ENCODE measurements at regions not wholly inside any gene's neighbourhood (a gene's known extent, or its start where the extent isn't known, plus 50 kb on each side); places are given as distances from the start of the nearest gene placed in this dataset.

- DNase-seq, result no peak
Measured at GRCh38 chr9:12934545-12935272, 159.9 kb downstream of the LURAP1L start.

GRCh38 chr9:12935714-12936113, 160.9 kb downstream of the LURAP1L start:
- no peak for DNase-seq

GRCh38 chr9:12954441-12954840, 179.6 kb downstream of the LURAP1L start:
- DNase-seq, result no peak

DNA sequence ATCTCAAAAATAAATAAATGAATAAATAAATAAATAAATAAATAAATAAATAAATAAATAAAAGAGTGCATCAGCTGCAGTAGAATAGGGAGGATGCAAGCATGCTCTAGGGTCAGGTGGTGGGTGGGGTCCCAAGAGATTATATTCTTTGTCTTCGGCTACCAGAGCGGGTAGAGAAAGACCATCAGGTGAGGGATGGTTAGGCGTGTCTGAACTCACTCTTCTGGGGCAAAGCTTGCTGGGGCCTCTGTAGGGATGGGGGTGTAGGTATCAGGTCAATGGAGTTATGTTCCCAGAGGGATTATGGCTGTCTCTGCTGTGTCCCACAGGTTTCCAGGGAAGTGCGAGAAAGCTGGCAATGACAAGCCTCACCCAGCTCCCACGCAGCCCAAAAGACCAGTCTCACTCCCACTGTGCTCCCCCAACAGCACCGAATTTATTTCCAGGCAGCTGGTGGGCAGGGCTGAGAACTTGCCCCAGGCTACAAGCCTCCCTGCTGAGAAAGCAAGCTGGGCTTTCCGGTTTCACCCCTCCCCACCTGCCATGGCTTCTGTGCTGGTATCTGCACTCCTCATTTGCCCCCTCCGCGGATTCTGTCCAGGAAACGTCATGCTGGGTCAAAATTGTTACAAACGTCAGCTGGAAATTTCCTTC, 180.8 kb downstream of the LURAP1L start:
- no peak for DNase-seq

DNA sequence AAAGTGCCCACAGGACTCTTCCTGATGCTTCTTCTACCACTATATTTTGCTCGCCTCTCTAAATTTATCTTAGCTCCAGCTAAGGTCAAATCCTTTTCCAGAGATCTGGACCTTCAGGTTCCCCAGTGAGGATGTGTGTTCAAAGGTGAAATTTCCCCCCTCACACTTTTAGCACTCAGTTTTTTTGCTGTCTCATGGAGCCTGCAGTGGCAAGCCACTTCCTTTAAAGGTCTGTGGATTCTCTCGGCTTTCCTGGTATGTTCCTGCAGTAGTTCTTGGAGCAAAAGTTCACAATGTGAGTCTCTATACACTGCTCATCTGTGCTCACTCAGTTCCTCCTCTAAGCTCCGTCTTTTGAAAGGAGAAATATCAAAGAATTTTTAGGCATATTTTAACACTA, 181.4 kb downstream of the LURAP1L start:
- no peak for DNase-seq

DNA sequence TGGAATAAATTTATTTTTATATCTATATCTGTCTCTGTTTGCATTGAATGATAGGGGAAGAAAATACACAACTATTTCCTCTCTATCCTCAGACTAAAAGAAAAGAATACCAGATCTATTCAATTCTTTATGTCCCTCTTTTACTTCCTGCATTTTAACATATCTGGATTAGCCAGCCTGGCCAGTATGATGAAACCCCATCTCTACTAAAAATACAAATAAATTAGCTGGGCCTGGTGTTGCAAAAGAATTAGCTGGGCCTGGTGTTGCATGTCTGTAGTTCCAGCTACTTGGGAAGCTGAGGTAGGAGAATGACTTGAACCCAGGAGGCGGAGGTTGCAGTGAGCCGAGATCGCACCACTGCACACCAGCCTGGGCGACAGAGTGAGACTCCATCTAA, 182.0 kb downstream of the LURAP1L start:
- no peak for DNase-seq

- DNase-seq, result no peak
Measured at GRCh38 chr9:12958279-12958678, 183.5 kb downstream of the LURAP1L start.

DNA sequence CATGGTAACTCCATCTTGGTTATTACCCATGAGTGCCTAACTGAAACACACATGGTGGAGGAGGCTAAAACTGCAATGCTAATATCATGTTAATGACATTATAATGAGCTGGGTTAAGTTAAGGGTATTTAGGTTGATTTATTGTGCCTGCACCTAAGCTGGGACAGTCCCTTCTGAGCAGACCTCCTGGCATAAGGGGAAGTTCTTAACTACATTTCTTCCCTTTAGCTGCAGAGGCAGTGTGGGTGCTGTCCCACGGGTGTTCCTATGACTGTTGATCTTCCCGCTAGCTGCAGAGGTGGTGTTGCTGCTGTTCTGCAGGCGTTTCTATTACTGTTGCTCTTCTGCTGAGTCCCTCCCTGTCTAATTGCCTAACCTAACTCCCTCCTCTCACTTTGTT, 183.9 kb downstream of the LURAP1L start:
- DNase-seq, result no peak

GRCh38 chr9:12961276-12961809, 186.5 kb downstream of the LURAP1L start:
- DNase-seq, result no peak

DNA sequence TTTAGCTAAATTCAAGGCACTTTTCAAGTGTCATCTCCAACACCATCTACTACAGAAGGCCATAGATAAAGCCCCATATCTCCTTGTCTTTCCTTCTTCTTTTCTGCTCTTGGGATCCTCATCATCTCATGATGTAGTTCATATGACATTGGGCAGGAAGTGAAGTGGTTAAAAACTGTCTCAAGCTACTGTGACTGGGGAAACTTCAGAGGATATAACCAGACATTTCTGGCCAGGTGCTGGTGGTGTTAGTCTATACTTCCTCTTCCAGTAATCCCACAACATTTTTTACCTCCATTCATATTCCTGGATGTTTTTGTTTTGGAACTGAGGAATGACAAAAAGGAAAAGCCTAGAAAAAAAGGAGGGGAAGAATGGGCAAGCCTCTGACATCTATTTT, 188.7 kb downstream of the LURAP1L start:
- no peak for DNase-seq

GRCh38 chr9:12964271-12964670, 189.5 kb downstream of the LURAP1L start:
- DNase-seq, result no peak

GRCh38 chr9:12965303-12965702, 190.5 kb downstream of the LURAP1L start:
- DNase-seq, result no peak

DNA sequence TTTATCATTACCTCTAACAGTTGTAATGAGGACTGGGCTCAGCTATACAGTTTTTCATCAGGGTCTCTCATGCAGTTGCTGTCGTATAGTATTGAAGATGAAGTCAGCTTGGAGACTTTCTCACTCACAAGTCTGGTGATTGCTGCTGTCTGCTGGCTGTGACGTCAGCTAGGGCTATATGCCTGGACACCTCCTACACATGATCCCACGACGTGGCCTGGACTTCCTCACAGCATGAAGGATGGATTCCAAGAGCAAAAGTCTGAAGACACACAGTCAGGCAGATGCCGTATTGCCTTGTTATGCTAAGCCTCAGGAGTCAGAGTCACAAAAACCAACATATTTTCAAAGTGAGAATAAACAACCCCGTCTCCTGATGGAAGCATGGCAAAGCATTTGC, 193.3 kb downstream of the LURAP1L start:
- no peak for DNase-seq

DNA sequence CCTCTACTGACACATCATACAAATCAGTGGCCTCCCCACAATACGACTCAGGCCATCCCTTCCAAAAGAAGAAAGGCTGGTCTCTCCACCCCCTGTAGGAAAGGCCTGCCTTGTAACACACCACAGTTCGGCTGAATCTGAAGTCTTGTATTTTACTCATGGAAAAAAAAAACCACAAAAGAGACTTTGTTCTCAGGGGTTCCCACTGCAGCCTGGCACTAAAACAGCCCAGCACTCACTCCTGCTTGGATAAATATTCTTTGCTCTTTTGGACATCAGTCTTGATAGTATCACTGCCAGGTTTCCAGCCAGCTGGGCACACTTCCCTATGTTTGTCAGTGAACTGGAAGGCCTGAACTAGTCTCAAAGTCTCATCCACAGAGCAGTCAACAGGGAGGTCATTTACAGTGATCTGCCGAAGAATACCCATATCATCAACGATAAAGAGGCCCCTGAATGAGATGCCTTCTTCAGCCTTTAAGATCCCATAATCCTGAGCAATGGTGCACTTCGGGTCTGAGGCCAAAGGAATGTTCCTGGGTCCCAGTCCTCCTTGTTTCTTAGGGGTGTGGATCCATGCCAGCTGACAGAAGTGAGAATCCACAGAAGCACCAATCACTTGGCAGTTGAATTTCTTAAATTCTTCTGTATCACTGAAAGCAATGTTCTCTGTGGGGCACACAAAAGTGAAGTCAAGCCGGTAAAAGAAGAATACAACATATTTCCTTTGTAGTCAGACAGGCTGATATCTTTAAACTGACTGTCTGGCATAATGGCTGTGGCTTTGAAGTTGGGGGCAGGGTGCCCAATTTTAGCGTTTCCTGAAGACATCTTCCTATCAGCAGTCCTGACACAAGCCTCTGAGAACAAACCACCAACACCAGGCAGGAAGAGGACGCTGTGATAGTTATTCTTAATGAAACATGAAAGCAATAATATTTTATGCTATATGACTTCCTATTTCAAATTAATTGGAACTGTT, 198.1 kb downstream of the LURAP1L start:
- DNase-seq, result no peak

DNA sequence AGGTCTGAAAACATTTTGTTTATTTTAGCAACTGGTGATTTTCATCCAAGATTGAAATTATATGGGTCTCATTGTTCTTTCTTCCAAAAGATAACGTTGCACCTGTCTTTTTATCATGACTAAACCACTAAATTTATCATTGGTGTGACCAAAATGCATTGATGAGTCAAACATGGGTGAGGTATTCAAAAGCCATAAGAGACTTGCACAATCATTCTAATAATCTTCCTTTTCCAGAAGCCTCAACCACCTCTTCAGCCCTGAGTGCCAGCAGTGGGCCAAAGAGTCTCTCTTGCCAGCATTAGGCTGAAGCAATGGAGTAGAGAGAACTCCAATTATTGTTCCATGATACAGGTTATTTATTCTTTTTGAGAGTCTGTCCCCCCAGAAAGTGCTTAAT, 198.9 kb downstream of the LURAP1L start:
- DNase-seq, result no peak

GRCh38 chr9:12974671-12975070, 199.9 kb downstream of the LURAP1L start:
- DNase-seq, result no peak

DNA sequence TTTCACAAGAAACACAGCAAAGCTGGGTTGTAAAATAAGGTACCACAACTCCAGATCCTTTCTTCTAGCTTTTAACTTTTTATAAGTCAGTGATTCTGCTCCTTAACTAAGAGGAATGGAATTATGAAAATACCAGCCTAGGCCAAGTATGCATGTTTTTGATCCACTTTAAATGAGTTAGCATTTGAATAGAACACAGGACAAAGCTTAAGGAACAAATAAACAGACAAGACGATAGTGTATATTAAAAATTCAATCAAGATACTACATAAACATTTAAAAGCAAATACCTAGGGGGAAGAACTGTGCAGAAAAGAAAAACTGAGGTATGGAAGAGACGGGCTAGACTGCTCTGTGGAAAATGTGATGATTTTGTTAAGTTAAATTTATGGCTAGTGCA, 200.7 kb downstream of the LURAP1L start:
- no peak for DNase-seq

GRCh38 chr9:12980085-12980851, 205.4 kb downstream of the LURAP1L start:
- no peak for DNase-seq

DNA sequence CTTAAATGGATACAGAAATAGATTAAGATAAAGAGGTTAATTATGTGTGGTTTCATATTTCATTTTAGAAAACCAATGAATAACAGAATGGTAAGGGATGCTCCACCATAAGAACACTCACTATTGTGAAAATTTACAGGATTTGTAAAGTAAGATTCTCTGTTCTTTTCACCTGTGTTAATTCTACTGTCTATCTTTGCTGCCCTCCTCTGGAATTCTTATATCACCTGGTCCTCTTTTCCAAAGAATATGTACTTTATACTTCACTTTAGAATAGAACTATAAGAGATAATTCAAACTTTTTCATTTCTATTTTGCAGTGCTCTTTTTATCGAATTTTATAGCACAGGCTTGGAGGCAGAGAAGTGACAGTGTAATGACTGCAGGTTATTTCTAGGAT, 213.4 kb downstream of the LURAP1L start:
- DNase-seq, result no peak

DNA sequence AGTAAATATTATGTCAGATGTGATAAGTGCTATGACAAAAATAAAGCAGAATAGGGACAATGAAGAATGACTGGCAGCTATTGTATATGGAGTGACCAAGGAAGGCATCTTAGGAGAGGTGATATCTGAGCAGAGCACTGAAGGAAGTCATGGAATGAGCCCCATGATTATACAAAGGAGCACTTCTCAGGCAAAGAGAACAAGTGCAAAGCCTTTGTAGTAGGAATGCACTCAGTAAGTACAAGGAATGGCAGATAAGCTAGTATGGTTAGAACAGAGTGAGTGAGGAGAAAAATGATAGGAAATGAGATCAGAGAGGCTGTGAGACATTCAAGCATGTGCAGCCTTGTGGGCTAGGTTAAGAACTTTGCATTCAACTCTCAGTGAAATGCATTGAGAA, 214.8 kb downstream of the LURAP1L start:
- DNase-seq, result no peak

DNA sequence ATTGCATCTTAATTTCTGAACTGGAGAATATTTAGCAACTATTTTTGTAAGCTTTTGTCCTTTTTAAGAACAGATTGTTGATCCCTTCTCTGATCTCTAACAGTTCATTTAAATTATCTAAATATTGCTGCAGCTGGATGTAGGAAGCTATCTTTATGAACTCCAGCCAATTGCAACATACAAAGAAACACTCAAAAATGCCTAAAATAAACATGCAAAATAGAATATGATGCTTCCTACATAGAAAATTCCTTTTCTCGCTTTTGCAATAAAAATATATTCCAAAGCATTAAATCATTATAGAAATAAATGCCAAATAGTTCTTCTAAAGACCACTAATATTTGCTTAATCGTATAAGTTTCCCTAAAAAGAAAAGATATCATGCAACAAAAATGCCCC, 218.6 kb downstream of the LURAP1L start:
- DNase-seq, result no peak

DNA sequence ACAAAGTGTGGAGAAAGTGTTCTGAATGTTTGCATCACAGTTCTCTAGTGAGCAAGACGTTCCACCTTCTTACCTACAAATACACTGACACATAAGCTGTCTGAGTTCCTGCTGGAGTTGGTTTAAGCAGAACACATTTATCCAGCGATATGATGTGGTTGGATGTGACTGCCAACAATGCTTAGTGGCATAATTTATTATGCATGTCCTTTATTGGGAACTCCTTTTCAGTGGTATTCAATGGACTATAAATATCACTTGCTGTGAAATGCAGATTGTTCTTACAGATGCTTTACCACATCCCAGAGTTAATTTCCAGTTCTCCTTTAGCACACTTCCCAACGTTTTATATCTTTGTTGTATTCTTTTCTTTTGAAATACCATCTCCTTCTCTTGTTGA, 222.2 kb downstream of the LURAP1L start:
- DNase-seq, result no peak
